H1 (cell line): ENCODE measurements at regions not wholly inside any gene's neighbourhood (a gene's known extent, or its start where the extent isn't known, plus 50 kb on each side); places are given as distances from the start of the nearest gene placed in this dataset.
"Not testable (repeated sequence)": the region's sequence is repeated elsewhere in the genome, so short reads cannot be mapped to it uniquely, and the experiment has no call there.

ENCODE experiments used
- CTCF ChIP-seq, 3 experiments: IDR thresholded peaks; 1 replicate in 2 of 3; 2 replicates in 1 of 3; pipeline versions ENCODE4 v1.5.1 to v1.6.1; 2011; ENCODE audit warnings: low read length in 3 of 3, mild to moderate bottlenecking in 3 of 3, inconsistent platforms in 2 of 3, low read depth in 1 of 3, moderate library complexity in 1 of 3; ENCODE audit not compliant: insufficient read depth in 1 of 3; ENCODE audit errors: control extremely low read depth in 1 of 3
- EP300 ChIP-seq, 2 experiments: IDR thresholded peaks; 1 replicate in 1 of 2; 2 replicates in 1 of 2; pipeline ENCODE4 v1.6.1; 2011 to 2012; ENCODE audit warnings: low read depth in 2 of 2, low read length in 2 of 2, mild to moderate bottlenecking in 2 of 2, borderline replicate concordance in 1 of 2, inconsistent platforms in 1 of 2, moderate library complexity in 1 of 2
- PHF8 ChIP-seq: fragments of 200-600 bp; sonication (generic); conservative IDR thresholded peaks from 2 replicates; pipeline ENCODE4 v1.7.1; 2012; ENCODE audit warnings: low read depth, mild to moderate bottlenecking, inconsistent platforms, low read length, moderate library complexity
- POLR2A ChIP-seq, 2 experiments: IDR thresholded peaks; 1 replicate in 1 of 2; 2 replicates in 1 of 2; pipeline ENCODE4 v1.6.1; 2011; ENCODE audit warnings: low read depth in 2 of 2, low read length in 2 of 2, mild to moderate bottlenecking in 2 of 2; ENCODE audit errors: control extremely low read depth in 1 of 2
- TF ChIP-seq, protein P1 (sequence below): IDR thresholded peaks from 2 replicates; pipeline ENCODE4 v1.6.1; 2012; ENCODE audit warnings: low read length, inconsistent platforms

DNA sequence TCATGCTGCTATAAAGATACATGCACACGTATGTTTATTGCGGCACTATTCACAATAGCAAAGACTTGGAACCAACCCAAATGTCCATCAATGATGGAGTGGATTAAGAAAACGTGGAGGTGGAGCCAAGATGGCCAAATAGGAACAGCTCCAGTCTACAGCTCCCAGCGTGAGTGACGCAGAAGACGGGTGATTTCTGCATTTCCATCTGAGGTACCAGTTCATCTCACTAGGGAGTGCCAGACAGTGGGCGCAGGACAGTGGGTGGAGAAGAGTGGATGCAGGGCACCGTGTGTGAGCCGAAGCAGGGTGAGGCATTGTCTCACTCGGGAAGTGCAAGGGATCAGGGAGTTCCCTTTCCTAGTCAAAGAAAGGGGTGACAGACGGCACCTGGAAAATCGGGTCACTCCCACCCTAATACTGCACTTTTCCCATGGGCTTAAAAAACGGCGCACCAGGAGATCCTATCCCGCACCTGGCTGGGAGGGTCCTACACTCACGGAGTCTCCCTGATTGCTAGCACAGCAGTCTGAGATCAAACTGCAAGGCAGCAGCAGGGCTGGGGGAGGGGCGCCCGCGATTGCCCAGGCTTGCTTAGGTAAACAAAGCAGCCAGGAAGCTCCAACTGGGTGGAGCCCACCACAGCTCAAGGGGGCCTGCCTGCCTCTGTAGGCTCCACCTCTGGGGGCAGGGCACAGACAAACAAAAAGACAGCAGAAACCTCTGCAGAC is 435.5 kb upstream of the PIK3R1 start:
- TF ChIP-seq PHF8; POLR2A (IDR thresholded peaks at IDR 0.05; ENCODE audit: control extremely low read depth in 1 of 2, low read depth in 2 of 2, low read length in 2 of 2); EP300 (IDR thresholded peaks at IDR 0.05; ENCODE audit: borderline replicate concordance in 1 of 2, low read depth in 2 of 2, low read length in 2 of 2); CTCF (IDR thresholded peaks at IDR 0.05; ENCODE audit: control extremely low read depth in 1 of 3, insufficient read depth in 1 of 3, low read depth in 1 of 3, low read length in 3 of 3): not testable (repeated sequence)
- TF ChIP-seq, protein P1, sequence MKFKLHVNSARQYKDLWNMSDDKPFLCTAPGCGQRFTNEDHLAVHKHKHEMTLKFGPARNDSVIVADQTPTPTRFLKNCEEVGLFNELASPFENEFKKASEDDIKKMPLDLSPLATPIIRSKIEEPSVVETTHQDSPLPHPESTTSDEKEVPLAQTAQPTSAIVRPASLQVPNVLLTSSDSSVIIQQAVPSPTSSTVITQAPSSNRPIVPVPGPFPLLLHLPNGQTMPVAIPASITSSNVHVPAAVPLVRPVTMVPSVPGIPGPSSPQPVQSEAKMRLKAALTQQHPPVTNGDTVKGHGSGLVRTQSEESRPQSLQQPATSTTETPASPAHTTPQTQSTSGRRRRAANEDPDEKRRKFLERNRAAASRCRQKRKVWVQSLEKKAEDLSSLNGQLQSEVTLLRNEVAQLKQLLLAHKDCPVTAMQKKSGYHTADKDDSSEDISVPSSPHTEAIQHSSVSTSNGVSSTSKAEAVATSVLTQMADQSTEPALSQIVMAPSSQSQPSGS, result not testable (repeated sequence)
